ENCODE measurements at regions not wholly inside any gene's neighbourhood (a gene's known extent, or its start where the extent isn't known, plus 50 kb on each side); places are given as distances from the start of the nearest gene placed in this dataset.

DNA sequence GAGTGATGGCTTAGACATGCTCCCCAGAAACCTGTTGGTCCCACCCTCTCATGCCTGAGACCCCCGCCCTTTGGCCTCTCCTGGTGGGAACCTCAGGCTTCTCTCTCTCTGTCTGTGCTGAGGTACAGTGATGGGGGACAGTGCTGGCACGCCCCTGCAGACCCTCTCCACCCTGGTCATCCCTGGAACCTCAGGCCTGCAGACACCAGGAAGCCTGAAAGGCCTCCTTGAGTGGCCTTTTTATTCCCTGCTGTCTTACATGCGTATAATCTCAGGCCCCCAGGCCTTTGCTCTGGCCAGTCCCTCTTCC, 78.5 kb upstream of the MAFB start:
- CTCF ChIA-PET (ENCODE audit: low intra/inter-chr PET ratio), result no interaction called here
- Histone ChIP-seq H3K4me3 (no peak overlapping the region), H2AFZ (ENCODE audit: low read depth, low read length) (no peak overlapping the region), H3K4me1 (replicated peaks in 1 of 2; ENCODE audit: control insufficient read depth in 2 of 2, insufficient read depth in 2 of 2, low read length in 2 of 2) (no peaks in the 10 kb centered on the region), H4K20me1 (replicated peaks; ENCODE audit: control insufficient read depth, insufficient read depth, low read length) (no peaks in the 10 kb centered on the region), H3K9me3 (replicated peaks; ENCODE audit: control insufficient read depth, insufficient read depth, low read depth, low read length) (no peaks in the 10 kb centered on the region), H3K36me3 (ENCODE audit: control insufficient read depth, insufficient read depth, low read length) (no peaks in the 10 kb centered on the region), H3K4me2 (ENCODE audit: insufficient read depth, low read length) (no peak overlapping the region), H3K27me3 (ENCODE audit: control insufficient read depth in 2 of 2, insufficient read depth in 2 of 2, low read length in 2 of 2) (peaks cover 4 to 5% of the 10 kb centered on the region in 2 experiments; a peak in 3 of 5 replicates), H3K79me2 (ENCODE audit: control insufficient read depth, insufficient read depth, low read length) (no peaks in the 10 kb centered on the region), H3K9me1 (ENCODE audit: control insufficient read depth, insufficient read depth, low read length) (no peaks in the 10 kb centered on the region), H3K9ac (ENCODE audit: insufficient read depth in 1 of 2, low read depth in 2 of 2, low read length in 2 of 2) (no peak overlapping the region), H3K27ac (ENCODE audit: extremely low read depth, low read depth, low read length) (no peak overlapping the region)
- POLR2A ChIA-PET, result no interaction called here
- FAIRE-seq (no peak), ATAC-seq (no peak), DNase-seq (ENCODE audit: extremely low read depth in 1 of 4, low spot score in 3 of 4) (no peak)
- no TSS peak for BruUV-seq (replicated peaks)
- in situ Hi-C loops (cut with MboI), result no loop called here
- WGBS (ENCODE audit: insufficient coverage, low coverage, missing lambda C conversion rate), result 0% methylated on average over 3 of the region's 3 CpGs
- intact Hi-C loops (cut with micrococcal nuclease), result no loop called here
- TF ChIP-seq HMG20A (CRISPR knock-in tag; conservative IDR thresholded peaks at IDR 0.05) (no peak), FOXA1 (IDR thresholded peaks at IDR 0.05; ENCODE audit: borderline replicate concordance) (no peak), HOXB6 (CRISPR knock-in tag; IDR thresholded peaks at IDR 0.05; ENCODE audit: borderline replicate concordance) (no peak), MLX (CRISPR knock-in tag; conservative IDR thresholded peaks at IDR 0.05) (no peak), MBD2 (IDR thresholded peaks at IDR 0.05; ENCODE audit: borderline replicate concordance, low read depth) (no peak), NCOA1 (IDR thresholded peaks at IDR 0.05; ENCODE audit: low read depth) (no peak), NKRF (IDR thresholded peaks at IDR 0.05; ENCODE audit: borderline replicate concordance) (no peak)
- TF ChIP-seq, protein P1, sequence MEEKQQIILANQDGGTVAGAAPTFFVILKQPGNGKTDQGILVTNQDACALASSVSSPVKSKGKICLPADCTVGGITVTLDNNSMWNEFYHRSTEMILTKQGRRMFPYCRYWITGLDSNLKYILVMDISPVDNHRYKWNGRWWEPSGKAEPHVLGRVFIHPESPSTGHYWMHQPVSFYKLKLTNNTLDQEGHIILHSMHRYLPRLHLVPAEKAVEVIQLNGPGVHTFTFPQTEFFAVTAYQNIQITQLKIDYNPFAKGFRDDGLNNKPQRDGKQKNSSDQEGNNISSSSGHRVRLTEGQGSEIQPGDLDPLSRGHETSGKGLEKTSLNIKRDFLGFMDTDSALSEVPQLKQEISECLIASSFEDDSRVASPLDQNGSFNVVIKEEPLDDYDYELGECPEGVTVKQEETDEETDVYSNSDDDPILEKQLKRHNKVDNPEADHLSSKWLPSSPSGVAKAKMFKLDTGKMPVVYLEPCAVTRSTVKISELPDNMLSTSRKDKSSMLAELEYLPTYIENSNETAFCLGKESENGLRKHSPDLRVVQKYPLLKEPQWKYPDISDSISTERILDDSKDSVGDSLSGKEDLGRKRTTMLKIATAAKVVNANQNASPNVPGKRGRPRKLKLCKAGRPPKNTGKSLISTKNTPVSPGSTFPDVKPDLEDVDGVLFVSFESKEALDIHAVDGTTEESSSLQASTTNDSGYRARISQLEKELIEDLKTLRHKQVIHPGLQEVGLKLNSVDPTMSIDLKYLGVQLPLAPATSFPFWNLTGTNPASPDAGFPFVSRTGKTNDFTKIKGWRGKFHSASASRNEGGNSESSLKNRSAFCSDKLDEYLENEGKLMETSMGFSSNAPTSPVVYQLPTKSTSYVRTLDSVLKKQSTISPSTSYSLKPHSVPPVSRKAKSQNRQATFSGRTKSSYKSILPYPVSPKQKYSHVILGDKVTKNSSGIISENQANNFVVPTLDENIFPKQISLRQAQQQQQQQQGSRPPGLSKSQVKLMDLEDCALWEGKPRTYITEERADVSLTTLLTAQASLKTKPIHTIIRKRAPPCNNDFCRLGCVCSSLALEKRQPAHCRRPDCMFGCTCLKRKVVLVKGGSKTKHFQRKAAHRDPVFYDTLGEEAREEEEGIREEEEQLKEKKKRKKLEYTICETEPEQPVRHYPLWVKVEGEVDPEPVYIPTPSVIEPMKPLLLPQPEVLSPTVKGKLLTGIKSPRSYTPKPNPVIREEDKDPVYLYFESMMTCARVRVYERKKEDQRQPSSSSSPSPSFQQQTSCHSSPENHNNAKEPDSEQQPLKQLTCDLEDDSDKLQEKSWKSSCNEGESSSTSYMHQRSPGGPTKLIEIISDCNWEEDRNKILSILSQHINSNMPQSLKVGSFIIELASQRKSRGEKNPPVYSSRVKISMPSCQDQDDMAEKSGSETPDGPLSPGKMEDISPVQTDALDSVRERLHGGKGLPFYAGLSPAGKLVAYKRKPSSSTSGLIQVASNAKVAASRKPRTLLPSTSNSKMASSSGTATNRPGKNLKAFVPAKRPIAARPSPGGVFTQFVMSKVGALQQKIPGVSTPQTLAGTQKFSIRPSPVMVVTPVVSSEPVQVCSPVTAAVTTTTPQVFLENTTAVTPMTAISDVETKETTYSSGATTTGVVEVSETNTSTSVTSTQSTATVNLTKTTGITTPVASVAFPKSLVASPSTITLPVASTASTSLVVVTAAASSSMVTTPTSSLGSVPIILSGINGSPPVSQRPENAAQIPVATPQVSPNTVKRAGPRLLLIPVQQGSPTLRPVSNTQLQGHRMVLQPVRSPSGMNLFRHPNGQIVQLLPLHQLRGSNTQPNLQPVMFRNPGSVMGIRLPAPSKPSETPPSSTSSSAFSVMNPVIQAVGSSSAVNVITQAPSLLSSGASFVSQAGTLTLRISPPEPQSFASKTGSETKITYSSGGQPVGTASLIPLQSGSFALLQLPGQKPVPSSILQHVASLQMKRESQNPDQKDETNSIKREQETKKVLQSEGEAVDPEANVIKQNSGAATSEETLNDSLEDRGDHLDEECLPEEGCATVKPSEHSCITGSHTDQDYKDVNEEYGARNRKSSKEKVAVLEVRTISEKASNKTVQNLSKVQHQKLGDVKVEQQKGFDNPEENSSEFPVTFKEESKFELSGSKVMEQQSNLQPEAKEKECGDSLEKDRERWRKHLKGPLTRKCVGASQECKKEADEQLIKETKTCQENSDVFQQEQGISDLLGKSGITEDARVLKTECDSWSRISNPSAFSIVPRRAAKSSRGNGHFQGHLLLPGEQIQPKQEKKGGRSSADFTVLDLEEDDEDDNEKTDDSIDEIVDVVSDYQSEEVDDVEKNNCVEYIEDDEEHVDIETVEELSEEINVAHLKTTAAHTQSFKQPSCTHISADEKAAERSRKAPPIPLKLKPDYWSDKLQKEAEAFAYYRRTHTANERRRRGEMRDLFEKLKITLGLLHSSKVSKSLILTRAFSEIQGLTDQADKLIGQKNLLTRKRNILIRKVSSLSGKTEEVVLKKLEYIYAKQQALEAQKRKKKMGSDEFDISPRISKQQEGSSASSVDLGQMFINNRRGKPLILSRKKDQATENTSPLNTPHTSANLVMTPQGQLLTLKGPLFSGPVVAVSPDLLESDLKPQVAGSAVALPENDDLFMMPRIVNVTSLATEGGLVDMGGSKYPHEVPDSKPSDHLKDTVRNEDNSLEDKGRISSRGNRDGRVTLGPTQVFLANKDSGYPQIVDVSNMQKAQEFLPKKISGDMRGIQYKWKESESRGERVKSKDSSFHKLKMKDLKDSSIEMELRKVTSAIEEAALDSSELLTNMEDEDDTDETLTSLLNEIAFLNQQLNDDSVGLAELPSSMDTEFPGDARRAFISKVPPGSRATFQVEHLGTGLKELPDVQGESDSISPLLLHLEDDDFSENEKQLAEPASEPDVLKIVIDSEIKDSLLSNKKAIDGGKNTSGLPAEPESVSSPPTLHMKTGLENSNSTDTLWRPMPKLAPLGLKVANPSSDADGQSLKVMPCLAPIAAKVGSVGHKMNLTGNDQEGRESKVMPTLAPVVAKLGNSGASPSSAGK (IDR thresholded peaks at IDR 0.05), result no peak
- TF ChIP-seq, protein P2, sequence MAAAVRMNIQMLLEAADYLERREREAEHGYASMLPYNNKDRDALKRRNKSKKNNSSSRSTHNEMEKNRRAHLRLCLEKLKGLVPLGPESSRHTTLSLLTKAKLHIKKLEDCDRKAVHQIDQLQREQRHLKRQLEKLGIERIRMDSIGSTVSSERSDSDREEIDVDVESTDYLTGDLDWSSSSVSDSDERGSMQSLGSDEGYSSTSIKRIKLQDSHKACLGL (CRISPR knock-in tag; IDR thresholded peaks at IDR 0.05; ENCODE audit: borderline replicate concordance, poor library complexity, severe bottlenecking), result no peak

Measured in K562 (cell line).